Keratinocyte (primary cell): ENCODE measurements at regions not wholly inside any gene's neighbourhood (a gene's known extent, or its start where the extent isn't known, plus 50 kb on each side); places are given as distances from the start of the nearest gene placed in this dataset.

ENCODE experiments used
- CTCF ChIP-seq, 3 experiments: IDR thresholded peaks in 1 of 3; conservative IDR thresholded peaks in 1 of 3; optimal IDR thresholded peaks in 1 of 3; 2 replicates in 2 of 3; 3 replicates in 1 of 3; pipeline versions ENCODE3 to v1.5.1; 2011; ENCODE audit warnings: low read length in 3 of 3, mild to moderate bottlenecking in 3 of 3, moderate library complexity in 2 of 3, control low read depth in 1 of 3, inconsistent platforms in 1 of 3; ENCODE audit not compliant: insufficient read depth in 2 of 3; ENCODE audit errors: extremely low read depth in 1 of 3
- EZH2 ChIP-seq: IDR thresholded peaks from one replicate; pipeline ENCODE4 v1.6.1; 2012; ENCODE audit warnings: inconsistent platforms, mild to moderate bottlenecking, low read length, moderate library complexity

- TF ChIP-seq CTCF (optimal IDR thresholded peaks at IDR 0.05 in 1 of 3, IDR thresholded peaks at IDR 0.05 in 1 of 3, conservative IDR thresholded peaks at IDR 0.05 in 1 of 3; ENCODE audit: extremely low read depth in 1 of 3, insufficient read depth in 2 of 3, low read length in 3 of 3) (no peak), EZH2 (no peak)
Measured at GRCh38 chr15:46710401-46710960, 1006.8 kb upstream of the SEMA6D start.
